ENCODE measurements at regions not wholly inside any gene's neighbourhood (a gene's known extent, or its start where the extent isn't known, plus 50 kb on each side); places are given as distances from the start of the nearest gene placed in this dataset.
"Not testable (repeated sequence)": the region's sequence is repeated elsewhere in the genome, so short reads cannot be mapped to it uniquely, and the experiment has no call there.

DNA sequence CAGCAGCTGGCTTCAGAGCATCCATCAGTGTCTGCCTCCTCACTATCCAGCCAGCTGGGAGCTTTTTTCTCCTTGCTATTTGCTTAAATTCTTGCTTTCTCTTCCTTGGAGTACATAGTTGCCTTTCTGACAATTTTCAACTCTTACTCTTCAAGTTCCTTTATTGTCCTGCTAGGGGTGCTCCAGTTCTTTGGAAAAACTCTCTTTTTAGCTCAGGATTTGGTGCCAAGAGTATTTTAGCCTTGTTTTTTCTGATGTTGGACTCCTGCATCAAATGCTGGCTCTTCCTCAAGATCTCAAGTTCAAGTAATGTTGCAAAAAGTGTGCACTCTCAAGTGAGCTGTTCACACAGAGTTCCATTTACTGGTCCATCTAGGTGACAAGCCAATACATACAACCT lies 126.4 kb downstream of the KDR start:
- no peak for DNase-seq (ENCODE audit: extremely low read depth in 1 of 11, low read depth in 9 of 11, low spot score in 4 of 11)

DNA sequence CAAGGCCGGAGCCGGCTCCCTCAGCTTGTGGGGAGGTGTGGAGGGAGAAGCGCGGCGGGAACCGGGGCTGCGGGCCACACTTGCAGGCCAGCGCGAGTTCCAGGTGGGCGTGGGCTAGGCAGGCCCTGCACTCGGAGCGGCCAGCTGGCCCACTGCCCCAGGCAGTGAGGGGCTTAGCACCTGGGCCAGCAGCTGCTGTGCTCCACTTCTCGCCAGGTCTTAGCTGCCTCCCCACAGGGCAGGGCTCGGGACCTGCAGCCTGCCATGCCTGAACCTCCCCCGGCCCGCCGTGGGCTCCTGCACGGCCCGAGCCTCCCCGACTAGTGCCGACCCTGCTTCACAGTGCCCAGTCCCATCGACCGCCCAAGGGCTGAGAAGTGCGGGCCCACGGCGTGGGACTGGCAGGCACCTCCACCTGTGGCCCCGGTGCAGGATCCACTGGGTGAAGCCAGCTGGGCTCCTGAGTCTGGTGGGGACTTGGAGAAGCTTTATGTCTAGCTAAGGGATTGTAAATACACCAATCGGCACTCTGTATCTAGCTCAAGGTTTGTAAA lies 131.8 kb downstream of the KDR start:
- DNase-seq (ENCODE audit: extremely low read depth in 1 of 11, low read depth in 9 of 11, low spot score in 4 of 11): not testable (repeated sequence)

DNA sequence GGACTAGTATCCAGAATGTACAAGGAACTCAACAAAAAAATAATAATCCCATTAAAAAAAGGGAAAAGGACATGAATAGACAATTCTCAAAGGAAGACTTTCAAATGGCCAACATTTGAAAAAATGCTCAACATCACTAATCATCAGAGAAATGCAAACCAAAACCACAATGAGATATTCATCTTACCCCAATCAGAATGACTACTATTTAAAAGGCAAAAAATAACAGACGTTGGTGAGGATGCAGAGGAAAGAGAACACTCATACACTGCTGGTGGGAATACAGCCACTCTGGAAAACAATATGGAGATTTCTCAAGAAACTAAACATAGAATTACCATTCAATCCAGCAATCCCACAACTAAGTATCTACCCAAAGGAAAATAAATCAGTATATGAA lies 133.1 kb downstream of the KDR start:
- DNase-seq (ENCODE audit: extremely low read depth in 1 of 11, low read depth in 9 of 11, low spot score in 4 of 11): no peak

DNA sequence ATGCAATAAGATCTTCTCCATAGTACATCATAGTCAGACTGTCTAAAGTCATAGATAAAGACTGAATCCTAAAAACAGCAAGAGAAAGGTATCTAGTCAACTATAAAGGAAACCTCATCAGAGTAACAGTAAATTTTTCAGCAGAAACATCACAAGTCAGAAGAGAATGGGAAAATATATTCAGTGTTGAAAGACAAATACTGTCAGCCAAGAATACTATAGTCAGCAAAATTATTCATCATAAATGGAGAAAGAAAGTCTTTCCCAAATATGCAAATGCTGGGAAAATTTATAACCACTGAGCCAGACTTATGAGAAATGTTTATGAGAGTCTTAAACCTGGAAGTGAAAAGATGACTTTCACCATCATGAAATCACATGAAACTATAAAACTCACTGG lies 136.7 kb downstream of the KDR start:
- DNase-seq (ENCODE audit: extremely low read depth in 1 of 11, low read depth in 9 of 11, low spot score in 4 of 11): no peak

DNA sequence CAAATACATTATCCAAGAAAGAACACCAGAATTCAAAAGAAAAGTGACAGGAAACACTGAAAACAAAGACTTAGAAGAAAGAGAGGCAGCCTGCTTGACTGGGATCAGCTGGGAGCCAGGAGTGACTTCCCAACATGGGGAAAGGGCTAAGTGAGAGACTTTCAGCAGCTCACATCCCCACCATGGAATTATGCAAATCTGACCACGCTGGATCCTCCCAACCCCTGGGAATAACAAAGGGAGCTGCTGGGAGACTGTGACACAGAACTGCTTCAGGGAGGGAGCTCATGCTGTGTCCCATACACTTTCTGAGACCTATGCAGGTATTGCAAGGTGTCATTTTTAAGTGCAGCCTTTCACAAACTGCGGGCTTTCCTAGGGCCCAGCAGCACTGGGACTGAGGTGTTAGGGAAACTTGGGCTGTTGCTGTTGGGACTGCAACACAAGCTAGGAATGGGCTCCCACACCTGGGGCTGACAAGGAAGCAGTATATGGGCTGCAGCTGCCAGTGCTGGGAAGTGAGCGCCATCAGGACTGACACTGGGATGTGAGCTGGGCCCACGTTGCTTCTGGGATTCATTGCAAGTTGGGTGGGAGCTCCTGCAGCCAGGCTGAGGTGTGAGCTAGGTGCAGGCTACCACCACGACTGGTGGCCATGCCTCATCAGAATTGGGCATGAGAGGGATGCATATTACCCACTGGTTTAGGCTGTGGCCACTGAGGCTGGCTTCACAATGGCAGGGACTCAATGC lies 139.1 kb downstream of the KDR start:
- DNase-seq (ENCODE audit: extremely low read depth in 1 of 11, low read depth in 9 of 11, low spot score in 4 of 11): no peak

DNA sequence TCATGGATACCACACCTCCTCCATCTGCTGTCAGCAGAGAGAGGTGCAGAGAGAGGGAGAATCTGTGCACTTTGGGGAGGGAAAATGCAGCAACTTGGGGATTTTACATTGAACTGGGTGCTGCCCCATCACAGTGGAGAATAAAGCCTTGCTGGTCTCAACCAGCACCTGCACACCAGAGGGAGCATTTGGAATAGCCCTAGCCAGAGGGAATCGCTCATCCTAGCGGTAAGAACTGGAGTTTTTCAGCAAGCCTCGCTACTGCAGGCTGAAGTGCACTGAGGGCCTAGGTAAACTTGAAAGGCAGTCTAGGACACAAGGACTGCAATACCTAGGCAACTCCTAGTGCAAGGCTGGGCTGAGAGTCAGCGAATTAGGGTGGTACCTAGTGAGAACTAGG lies 148.7 kb downstream of the KDR start:
- no peak for DNase-seq (ENCODE audit: extremely low read depth in 1 of 11, low read depth in 9 of 11, low spot score in 4 of 11)

DNA sequence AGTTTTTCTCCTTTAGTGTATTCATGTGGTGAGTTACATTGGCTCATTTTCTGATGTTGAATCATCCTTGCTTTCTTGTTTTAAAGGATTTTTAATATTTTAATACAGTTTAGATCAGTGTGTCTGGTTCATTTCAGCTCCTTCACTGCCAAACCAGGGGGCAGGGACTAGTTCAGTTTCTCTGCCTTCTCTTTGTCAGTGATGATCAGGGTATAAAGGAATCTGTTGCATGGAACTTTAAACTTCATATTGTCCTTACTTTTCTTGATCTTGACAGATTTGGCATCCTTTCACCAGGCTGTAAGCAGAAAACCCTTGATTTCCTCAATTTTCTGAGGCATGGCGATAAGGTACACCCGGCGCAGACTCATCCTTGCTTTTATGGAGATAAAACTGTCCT lies 149.4 kb downstream of the KDR start:
- no peak for DNase-seq (ENCODE audit: extremely low read depth in 1 of 11, low read depth in 9 of 11, low spot score in 4 of 11)

DNA sequence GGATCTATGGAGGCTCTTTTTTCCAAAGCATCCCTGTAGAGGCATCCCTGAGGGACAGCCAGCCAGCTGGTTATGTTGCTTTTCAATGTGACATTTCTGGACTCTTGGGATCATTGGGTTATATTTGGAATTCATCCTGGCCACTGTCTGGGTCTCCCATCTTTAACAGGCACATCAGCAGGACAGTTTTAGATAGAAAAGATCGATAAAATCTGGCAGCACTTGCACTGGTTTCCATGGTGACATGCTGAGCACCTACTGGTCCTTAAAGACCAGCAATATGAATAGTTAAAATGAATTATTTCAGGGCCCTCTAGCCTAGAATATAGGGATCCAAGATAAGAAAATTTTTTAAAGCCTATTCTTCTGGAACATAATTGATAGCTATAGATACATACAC lies 151.6 kb downstream of the KDR start:
- no peak for DNase-seq (ENCODE audit: extremely low read depth in 1 of 11, low read depth in 9 of 11, low spot score in 4 of 11)

DNA sequence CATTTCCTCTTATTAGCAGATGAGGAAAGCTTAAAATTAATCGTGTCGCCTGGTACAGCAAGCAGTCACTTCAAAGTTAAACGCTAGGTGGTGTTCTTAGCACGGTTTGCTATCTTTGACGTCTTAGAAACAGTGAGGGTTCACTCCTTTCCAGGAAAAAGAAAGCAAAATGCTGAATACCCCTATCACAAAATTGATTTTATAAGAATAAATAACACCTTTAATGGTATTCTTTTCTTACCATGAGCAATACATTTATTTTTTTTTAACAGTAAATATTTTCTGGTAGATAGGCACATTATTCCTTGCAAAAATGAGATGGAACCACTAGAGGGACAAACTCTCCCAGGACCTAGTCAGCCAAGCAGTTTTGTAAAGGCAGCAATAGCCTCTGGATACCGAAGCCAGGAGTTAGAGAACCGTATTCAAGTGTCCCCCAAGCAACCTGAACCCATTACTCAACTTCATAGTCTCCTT lies 153.9 kb downstream of the KDR start:
- peak in 9 of 11 donors; percentile 15 to 47 (median 29) for DNase-seq (ENCODE audit: extremely low read depth in 1 of 11, low read depth in 9 of 11, low spot score in 4 of 11)

DNA sequence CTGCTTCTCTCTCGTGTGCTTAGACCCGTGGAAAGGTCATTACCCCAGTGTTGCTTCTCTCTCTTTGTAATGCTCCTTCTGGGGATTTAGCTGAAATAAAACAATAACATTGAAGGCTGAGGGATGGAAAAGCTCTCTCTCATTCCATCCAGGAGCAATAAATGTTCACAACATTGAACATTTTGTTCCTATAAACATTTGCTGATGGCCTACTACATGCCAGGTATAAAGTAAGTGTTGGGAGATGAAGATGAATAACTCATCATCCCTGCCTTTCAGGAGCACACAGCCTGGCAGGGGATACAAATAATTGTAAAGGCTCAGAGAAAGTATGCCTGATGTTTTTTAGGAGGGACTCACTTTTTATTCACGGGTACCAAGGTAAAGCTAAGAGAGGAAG lies 158.1 kb downstream of the KDR start:
- DNase-seq (ENCODE audit: extremely low read depth in 1 of 11, low read depth in 9 of 11, low spot score in 4 of 11): no peak

DNA sequence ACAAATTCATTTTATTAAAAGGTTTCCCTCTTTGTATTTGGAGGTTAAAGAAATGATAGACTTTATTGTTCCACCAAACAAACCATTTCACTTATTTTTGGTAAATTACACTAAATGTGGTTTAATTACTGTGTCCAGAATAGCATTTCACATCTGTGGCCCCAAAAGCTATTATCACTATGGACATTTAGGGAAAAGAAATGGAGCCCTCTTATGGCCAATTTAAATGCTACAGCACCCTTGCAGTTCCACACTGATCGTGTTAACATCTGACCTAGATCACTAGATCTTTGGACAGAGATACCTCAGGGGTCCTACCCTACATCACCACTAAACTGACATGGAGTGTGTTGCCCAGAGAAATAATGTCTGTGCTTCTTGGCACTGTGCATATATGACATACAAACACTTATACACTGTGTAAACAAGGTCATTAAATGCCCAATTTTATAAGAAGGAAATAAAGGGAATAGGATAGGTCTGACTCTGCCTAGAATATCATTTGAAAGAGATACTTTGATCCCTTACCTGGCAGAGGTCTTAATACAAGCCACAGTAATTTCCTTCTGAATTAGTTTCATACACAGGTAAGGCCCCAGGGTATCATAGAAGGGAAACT lies 163.9 kb downstream of the KDR start:
- peak in 1 of 11 donors; percentile 21 for DNase-seq (ENCODE audit: extremely low read depth in 1 of 11, low read depth in 9 of 11, low spot score in 4 of 11)

DNA sequence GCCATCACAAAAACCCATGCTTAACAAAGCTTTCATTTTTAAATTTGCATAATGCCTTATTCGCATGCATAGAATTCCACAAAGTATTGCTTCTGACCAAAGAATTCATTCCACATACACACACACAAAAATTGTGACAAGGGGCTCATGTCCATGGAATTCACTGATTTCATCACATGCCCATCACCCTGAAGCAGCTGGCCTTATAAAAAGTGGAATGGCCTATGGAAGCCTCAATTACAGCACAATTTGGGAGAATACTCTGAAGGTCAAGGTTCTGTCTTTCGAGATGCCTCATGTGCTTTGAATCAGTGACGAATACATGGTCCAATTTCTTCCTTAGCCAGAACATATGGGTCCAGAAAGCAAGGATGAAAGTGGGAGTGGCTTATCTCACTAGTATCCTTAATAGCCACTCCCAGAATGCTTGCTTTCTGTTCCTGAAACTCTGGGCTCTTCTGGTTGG lies 165.7 kb downstream of the KDR start:
- DNase-seq (ENCODE audit: extremely low read depth in 1 of 11, low read depth in 9 of 11, low spot score in 4 of 11): no peak

DNA sequence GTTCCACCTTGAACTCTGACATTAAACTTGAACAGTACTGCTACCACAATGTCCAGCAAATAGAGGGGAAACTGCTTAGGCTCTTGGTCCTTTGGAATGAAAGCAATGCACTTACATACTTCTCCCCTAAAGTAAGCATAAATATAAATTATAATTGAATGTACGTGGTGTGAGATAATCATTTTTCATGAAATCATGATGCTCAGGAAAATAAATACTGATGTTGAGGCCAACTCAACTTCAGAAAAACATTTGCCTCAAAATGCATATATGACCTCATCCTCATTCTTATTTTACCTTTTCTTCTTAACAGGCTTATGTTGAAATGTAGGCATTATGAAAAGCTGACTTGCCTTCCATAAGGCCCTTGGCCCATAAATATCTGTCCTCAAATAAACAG lies 166.3 kb downstream of the KDR start:
- no peak for DNase-seq (ENCODE audit: extremely low read depth in 1 of 11, low read depth in 9 of 11, low spot score in 4 of 11)

DNA sequence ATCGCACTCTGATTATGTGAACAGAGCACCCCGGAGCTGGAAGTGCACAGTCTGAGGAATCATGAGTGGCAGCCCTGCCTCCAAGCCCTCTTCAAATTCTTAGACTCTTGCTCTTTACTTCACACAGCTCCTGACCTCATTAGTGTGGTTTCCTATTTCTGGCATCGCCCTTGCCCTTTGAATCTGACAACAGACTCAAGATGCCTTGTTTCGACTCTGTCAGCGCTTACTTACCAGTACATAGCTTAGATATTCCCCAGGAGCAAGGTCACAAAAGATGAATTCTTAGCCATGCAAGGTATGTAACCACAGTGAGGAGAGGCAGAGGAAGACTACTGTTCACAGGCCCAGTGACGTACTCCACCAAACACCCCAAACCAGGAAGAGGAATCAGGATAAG lies 167.2 kb downstream of the KDR start:
- DNase-seq (ENCODE audit: extremely low read depth in 1 of 11, low read depth in 9 of 11, low spot score in 4 of 11): no peak

DNA sequence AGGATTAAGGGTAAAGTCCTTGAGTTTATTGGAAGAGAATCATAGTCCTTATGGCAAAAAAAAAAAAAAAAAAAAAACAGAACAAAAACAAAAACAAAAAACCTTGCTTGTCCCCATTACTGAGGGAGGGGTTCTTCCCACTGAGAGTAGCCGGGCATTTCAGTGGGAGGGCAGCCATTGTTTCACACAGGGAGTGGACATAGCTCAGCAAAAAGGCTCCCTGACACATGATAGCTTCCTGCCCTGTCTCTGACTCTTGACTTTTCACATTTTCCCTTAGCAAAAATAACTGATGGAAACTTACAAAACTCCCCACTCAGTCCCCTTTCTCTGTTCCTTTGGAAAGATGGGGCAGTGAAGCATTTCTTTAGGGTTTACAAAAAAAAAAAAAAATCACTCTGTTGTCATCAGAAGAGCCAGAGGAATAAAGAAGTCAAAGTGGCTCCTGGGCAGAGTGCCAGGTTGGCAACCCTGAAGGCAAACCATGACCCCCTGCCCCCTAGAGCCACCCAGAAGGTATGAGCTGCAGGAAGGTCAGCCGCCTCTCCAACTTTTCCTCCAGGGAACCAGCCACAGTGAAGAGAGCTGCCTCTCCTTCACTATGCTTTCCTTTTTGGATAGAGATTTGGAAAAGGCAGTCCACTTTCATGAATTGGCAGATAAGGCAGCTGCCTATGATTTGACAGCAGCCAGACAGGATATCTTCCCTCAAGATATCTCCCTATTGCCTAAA lies 170.6 kb downstream of the KDR start:
- DNase-seq (ENCODE audit: extremely low read depth in 1 of 11, low read depth in 9 of 11, low spot score in 4 of 11): no peak

DNA sequence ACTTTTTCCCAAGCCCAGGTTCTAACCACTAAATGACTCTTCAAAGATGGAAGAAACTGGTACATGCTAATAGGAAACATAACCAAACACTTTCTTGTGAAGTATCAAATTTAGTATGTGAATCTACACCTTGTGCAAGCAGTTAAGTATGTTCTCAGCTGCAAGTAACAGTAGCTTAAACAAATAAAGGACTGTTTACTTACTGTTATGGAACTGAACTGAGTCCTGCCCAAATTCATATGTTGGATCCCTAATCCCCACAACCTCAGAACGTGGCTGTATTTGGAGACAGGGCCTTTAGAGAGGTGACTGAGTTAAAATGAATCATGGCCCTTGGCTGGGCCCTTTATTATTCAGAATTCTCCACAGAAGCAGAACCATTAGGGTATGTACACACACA lies 178.7 kb downstream of the KDR start:
- DNase-seq (ENCODE audit: extremely low read depth in 1 of 11, low read depth in 9 of 11, low spot score in 4 of 11): no peak

DNA sequence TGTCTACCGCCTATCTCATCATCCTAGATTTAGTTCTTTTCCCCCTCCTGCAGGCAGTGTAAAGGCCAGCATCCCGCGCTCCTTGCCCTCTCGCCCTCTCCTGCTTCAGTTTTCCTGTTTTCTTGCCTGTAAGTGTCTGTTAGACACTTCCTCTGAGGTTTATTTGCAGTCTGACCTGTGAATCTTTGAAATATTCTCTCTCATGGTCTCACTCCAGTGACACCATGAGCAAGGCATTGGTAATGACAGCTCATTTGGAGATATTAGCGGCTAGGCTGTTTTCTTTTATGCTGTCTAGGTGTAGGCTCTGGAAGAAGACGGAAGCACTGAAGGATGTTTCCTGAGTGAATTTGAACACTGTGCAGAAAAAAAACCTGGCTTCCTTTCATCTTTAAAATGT lies 179.6 kb downstream of the KDR start:
- no peak for DNase-seq (ENCODE audit: extremely low read depth in 1 of 11, low read depth in 9 of 11, low spot score in 4 of 11)

DNA sequence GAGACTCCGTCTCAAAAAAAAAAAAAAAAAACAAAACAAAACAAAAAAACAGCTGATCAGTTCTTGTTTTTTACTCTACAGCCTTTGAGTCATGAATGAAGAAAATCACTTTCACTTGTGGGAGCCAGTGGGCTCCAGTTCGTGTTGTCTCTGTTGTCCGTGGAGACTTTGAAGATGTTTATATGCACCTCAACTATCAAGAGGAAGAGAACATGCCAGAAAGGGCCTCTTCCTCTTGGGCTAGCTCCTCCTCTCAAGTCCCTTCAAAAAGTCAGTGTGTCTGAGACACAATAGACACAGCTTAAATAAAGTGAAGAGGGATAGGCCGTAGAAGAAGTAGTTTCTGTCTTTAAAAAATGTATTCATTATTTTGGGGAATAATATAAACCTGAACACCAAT lies 182.7 kb downstream of the KDR start:
- DNase-seq (ENCODE audit: extremely low read depth in 1 of 11, low read depth in 9 of 11, low spot score in 4 of 11): no peak

DNA sequence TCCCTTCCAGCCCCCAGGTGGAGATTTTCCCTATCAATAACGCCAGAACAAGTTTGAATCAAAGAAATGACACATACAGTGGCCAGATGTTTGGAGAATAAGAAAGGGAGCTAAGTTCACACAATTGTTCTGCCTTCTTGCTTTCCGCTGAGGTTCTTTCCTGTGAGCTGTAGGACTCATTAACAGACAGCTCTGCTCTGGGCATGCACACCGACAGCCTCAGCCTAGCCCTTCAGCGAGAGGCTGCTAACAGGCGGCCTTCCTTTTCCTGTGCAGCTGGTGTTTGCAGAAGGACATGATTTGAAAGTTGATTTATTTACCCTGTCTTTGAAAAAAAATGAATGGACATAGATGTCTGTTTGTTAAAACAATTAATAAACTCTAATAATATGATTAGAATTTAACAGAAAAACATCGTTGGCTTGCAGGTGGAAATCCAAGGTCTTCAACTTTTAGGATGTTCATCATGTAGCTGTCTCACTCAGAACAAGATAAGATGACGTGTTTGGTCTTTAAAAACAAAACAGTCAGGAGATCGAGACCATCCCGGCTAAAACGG lies 183.3 kb downstream of the KDR start:
- DNase-seq (ENCODE audit: extremely low read depth in 1 of 11, low read depth in 9 of 11, low spot score in 4 of 11): no peak

Data from renal cortex interstitium (tissue), 11 donors.